OCI-LY3 (cell line): ENCODE measurements at regions not wholly inside any gene's neighbourhood (a gene's known extent, or its start where the extent isn't known, plus 50 kb on each side); places are given as distances from the start of the nearest gene placed in this dataset.

Experiments
- H2AFZ ChIP-seq: fragments of 200-600, 300-600 bp; shearing (Covaris generic); 2 replicates; pipeline ENCODE4 v1.6.0; 2014; ENCODE audit warnings: antibody characterized with exemption, low read depth, low read length
- H3K27ac ChIP-seq: fragments of 200-600, 300-600 bp; sonication (generic); 2 replicates; pipeline ENCODE4 v1.5.1; 2014; ENCODE audit warnings: mild to moderate bottlenecking, low read length, moderate library complexity, mixed read lengths
- H3K27me3 ChIP-seq: fragments of 200-600, 300-600 bp; sonication (generic); 2 replicates; pipeline ENCODE4 v1.6.1; 2014; ENCODE audit warnings: low read depth, low read length, mixed read lengths
- H3K36me3 ChIP-seq: fragments of 200-600, 300-600 bp; sonication (generic); replicated peaks from 2 replicates; pipeline ENCODE3; 2014; ENCODE audit warnings: low read depth, low read length, mixed read lengths
- H3K4me1 ChIP-seq: fragments of 300-600, 200-600 bp; sonication (generic); 2 replicates; pipeline ENCODE4 v1.6.1; 2014; ENCODE audit warnings: low read length, mixed read lengths
- H3K4me2 ChIP-seq: fragments of 200-600, 300-600 bp; sonication (generic); 2 replicates; pipeline ENCODE4 v1.6.1; 2014; ENCODE audit warnings: low read length, mixed read lengths
- H3K4me3 ChIP-seq: fragments of 300-600, 200-600 bp; sonication (generic); 2 replicates; pipeline ENCODE4 v1.5.1; 2014; ENCODE audit warnings: antibody characterized with exemption, mild to moderate bottlenecking, low read length, moderate library complexity
- H3K79me2 ChIP-seq: fragments of 300-600, 200-600 bp; shearing (Covaris generic); 2 replicates; pipeline ENCODE4 v1.6.1; 2014; ENCODE audit warnings: mild to moderate bottlenecking, low read length, mixed read lengths
- H3K9ac ChIP-seq: fragments of 300-600, 200-600 bp; shearing (Covaris generic); 2 replicates; pipeline ENCODE4 v1.6.0; 2014; ENCODE audit warnings: mild to moderate bottlenecking, low read length, moderate library complexity
- H3K9me3 ChIP-seq: fragments of 200-600, 300-600 bp; shearing (Covaris generic); 2 replicates; pipeline ENCODE4 v1.6.1; 2014; ENCODE audit warnings: low read length, mixed read lengths; ENCODE audit not compliant: insufficient read depth
- H4K20me1 ChIP-seq: fragments of 200-600, 300-600 bp; sonication (generic); 2 replicates; pipeline ENCODE4 v1.6.1; 2016; ENCODE audit warnings: low read length, mixed read lengths; ENCODE audit not compliant: insufficient read depth
- CTCF ChIP-seq: fragments of 200-600, 300-600 bp; sonication (generic); IDR thresholded peaks from 2 replicates; pipeline ENCODE4 v1.5.1; 2014; ENCODE audit warnings: antibody characterized with exemption, low read length, low read depth
- EZH2phosphoT487 ChIP-seq: fragments of 200-600 bp; shearing (Covaris generic); IDR thresholded peaks from 2 replicates; pipeline ENCODE4 v1.6.1; 2018; ENCODE audit warnings: antibody characterized with exemption, mixed run types, low read depth

GRCh38 chr1:192265516-192266173 is 51.1 kb upstream of the RGS21 start:
- H3K4me2 ChIP-seq: no peak overlapping the region

GRCh38 chr1:192266645-192267044 is 50.1 kb upstream of the RGS21 start:
- Histone ChIP-seq H3K4me1 (no peaks in the 10 kb centered on the region), H3K27me3 (no peaks in the 10 kb centered on the region), H3K4me2 (no peak overlapping the region), H3K79me2 (no peaks in the 10 kb centered on the region), H2AFZ (no peak overlapping the region), H3K9me3 (no peaks in the 10 kb centered on the region), H3K36me3 (no peaks in the 10 kb centered on the region), H3K27ac (no peak overlapping the region), H3K9ac (no peak overlapping the region), H4K20me1 (no peaks in the 10 kb centered on the region), H3K4me3 (no peak overlapping the region)
- TF ChIP-seq EZH2phosphoT487: no peak
- no peak for TF ChIP-seq CTCF

More at GRCh38 chr1:192265516-192266173, 51.1 kb upstream of the RGS21 start:
- Histone ChIP-seq H4K20me1 (no peaks in the 10 kb centered on the region), H3K4me3 (no peak overlapping the region), H2AFZ (no peak overlapping the region), H3K36me3 (no peaks in the 10 kb centered on the region), H3K4me1 (no peaks in the 10 kb centered on the region), H3K27me3 (no peaks in the 10 kb centered on the region), H3K27ac (no peak overlapping the region), H3K79me2 (no peaks in the 10 kb centered on the region), H3K9ac (no peak overlapping the region), H3K9me3 (no peaks in the 10 kb centered on the region)
- TF ChIP-seq EZH2phosphoT487 (no peak), CTCF (no peak)
